ENCODE measurements at regions not wholly inside any gene's neighbourhood (a gene's known extent, or its start where the extent isn't known, plus 50 kb on each side); places are given as distances from the start of the nearest gene placed in this dataset.

GRCh38 chr3:78347176-78347575 lies 1307.3 kb downstream of the ROBO2 start:
- DNase-seq (ENCODE audit: low read depth, low spot score) (no peak), FAIRE-seq (no peak)
- Histone ChIP-seq H3K4me2 (ENCODE audit: control insufficient read depth, extremely low read depth, insufficient read depth, low read depth, low read length) (no peak overlapping the region), H3K79me2 (ENCODE audit: control insufficient read depth, insufficient read depth, low read length) (no peaks in the 10 kb centered on the region), H2AFZ (ENCODE audit: control insufficient read depth, low read length) (no peak overlapping the region), H3K36me3 (ENCODE audit: control insufficient read depth in 2 of 2, extremely low read depth in 1 of 2, insufficient read depth in 2 of 2, low read length in 2 of 2) (no peaks in the 10 kb centered on the region), H3K9me3 (ENCODE audit: control insufficient read depth, low read depth, low read length) (no peaks in the 10 kb centered on the region), H4K20me1 (ENCODE audit: control insufficient read depth, extremely low read depth, insufficient read depth, low read length) (no peaks in the 10 kb centered on the region), H3K27me3 (ENCODE audit: control insufficient read depth, extremely low read depth, insufficient read depth, low read length) (no peaks in the 10 kb centered on the region), H3K4me3 (ENCODE audit: control insufficient read depth in 2 of 3, extremely low read depth in 1 of 3, insufficient read depth in 2 of 3, low read depth in 1 of 3, low read length in 3 of 3) (no peak overlapping the region), H3K9ac (ENCODE audit: control insufficient read depth, extremely low read depth, insufficient read depth, low read length) (no peak overlapping the region), H3K27ac (ENCODE audit: control insufficient read depth, insufficient read depth, low read length) (no peak overlapping the region), H3K9me1 (ENCODE audit: control insufficient read depth, extremely low read depth, insufficient read depth, low read length) (no peaks in the 10 kb centered on the region), H3K4me1 (ENCODE audit: control insufficient read depth, extremely low read depth, insufficient read depth, low read length) (no peaks in the 10 kb centered on the region)
- dilution Hi-C loops (cut with MboI; ENCODE audit: extremely low pct_ligation_motif_present, low sequenced_read_pairs) = no loop called here
- TF ChIP-seq EZH2 (IDR thresholded peaks at IDR 0.05; ENCODE audit: low read length) = no peak

- TF ChIP-seq CTCF (optimal IDR thresholded peaks at IDR 0.05 in 1 of 3, IDR thresholded peaks at IDR 0.05 in 1 of 3, conservative IDR thresholded peaks at IDR 0.05 in 1 of 3; ENCODE audit: extremely low read depth in 1 of 3, insufficient read depth in 2 of 3, low read length in 3 of 3) (no peak), EZH2 (IDR thresholded peaks at IDR 0.05; ENCODE audit: low read length) (no peak)
- no peak overlapping the region for H2AFZ ChIP-seq (ENCODE audit: control insufficient read depth, low read length)
- DNase-seq (ENCODE audit: low read depth, low spot score) (no peak), FAIRE-seq (no peak)
- H3K36me3 ChIP-seq (ENCODE audit: control insufficient read depth in 2 of 2, extremely low read depth in 1 of 2, insufficient read depth in 2 of 2, low read length in 2 of 2) = no peaks in the 10 kb centered on the region
- no peak overlapping the region for H3K27ac ChIP-seq (ENCODE audit: control insufficient read depth, insufficient read depth, low read length)
- no peaks in the 10 kb centered on the region for H3K9me3 ChIP-seq (ENCODE audit: control insufficient read depth, low read depth, low read length)
- dilution Hi-C loops (cut with MboI; ENCODE audit: extremely low pct_ligation_motif_present, low sequenced_read_pairs) = no loop called here
- H3K9me1 ChIP-seq (ENCODE audit: control insufficient read depth, extremely low read depth, insufficient read depth, low read length) = no peaks in the 10 kb centered on the region
- H3K9ac ChIP-seq (ENCODE audit: control insufficient read depth, extremely low read depth, insufficient read depth, low read length) = no peak overlapping the region
- H3K4me1 ChIP-seq (ENCODE audit: control insufficient read depth, extremely low read depth, insufficient read depth, low read length) = no peaks in the 10 kb centered on the region
- no peaks in the 10 kb centered on the region for H3K27me3 ChIP-seq (ENCODE audit: control insufficient read depth, extremely low read depth, insufficient read depth, low read length)
- no peaks in the 10 kb centered on the region for H4K20me1 ChIP-seq (ENCODE audit: control insufficient read depth, extremely low read depth, insufficient read depth, low read length)
- no peak overlapping the region for H3K4me2 ChIP-seq (ENCODE audit: control insufficient read depth, extremely low read depth, insufficient read depth, low read depth, low read length)
- no peak overlapping the region for H3K4me3 ChIP-seq (ENCODE audit: control insufficient read depth in 2 of 3, extremely low read depth in 1 of 3, insufficient read depth in 2 of 3, low read depth in 1 of 3, low read length in 3 of 3)
- H3K79me2 ChIP-seq (ENCODE audit: control insufficient read depth, insufficient read depth, low read length) = no peaks in the 10 kb centered on the region
These were observed 1308.8 kb downstream of the ROBO2 start for GRCh38 chr3:78348664-78349063.

- Histone ChIP-seq H3K27me3 (ENCODE audit: control insufficient read depth, extremely low read depth, insufficient read depth, low read length) (no peaks in the 10 kb centered on the region), H3K79me2 (ENCODE audit: control insufficient read depth, insufficient read depth, low read length) (no peaks in the 10 kb centered on the region), H2AFZ (ENCODE audit: control insufficient read depth, low read length) (no peak overlapping the region), H3K9me3 (ENCODE audit: control insufficient read depth, low read depth, low read length) (no peaks in the 10 kb centered on the region), H3K36me3 (ENCODE audit: control insufficient read depth in 2 of 2, extremely low read depth in 1 of 2, insufficient read depth in 2 of 2, low read length in 2 of 2) (no peaks in the 10 kb centered on the region), H3K9me1 (ENCODE audit: control insufficient read depth, extremely low read depth, insufficient read depth, low read length) (no peaks in the 10 kb centered on the region), H4K20me1 (ENCODE audit: control insufficient read depth, extremely low read depth, insufficient read depth, low read length) (no peaks in the 10 kb centered on the region), H3K9ac (ENCODE audit: control insufficient read depth, extremely low read depth, insufficient read depth, low read length) (no peak overlapping the region), H3K4me1 (ENCODE audit: control insufficient read depth, extremely low read depth, insufficient read depth, low read length) (no peaks in the 10 kb centered on the region), H3K4me3 (ENCODE audit: control insufficient read depth in 2 of 3, extremely low read depth in 1 of 3, insufficient read depth in 2 of 3, low read depth in 1 of 3, low read length in 3 of 3) (no peak overlapping the region), H3K27ac (ENCODE audit: control insufficient read depth, insufficient read depth, low read length) (no peak overlapping the region), H3K4me2 (ENCODE audit: control insufficient read depth, extremely low read depth, insufficient read depth, low read depth, low read length) (no peak overlapping the region)
- dilution Hi-C loops (cut with MboI; ENCODE audit: extremely low pct_ligation_motif_present, low sequenced_read_pairs) = no loop called here
- no peak for TF ChIP-seq CTCF (optimal IDR thresholded peaks at IDR 0.05 in 1 of 3, IDR thresholded peaks at IDR 0.05 in 1 of 3, conservative IDR thresholded peaks at IDR 0.05 in 1 of 3; ENCODE audit: extremely low read depth in 1 of 3, insufficient read depth in 2 of 3, low read length in 3 of 3)
- no peak for TF ChIP-seq EZH2 (IDR thresholded peaks at IDR 0.05; ENCODE audit: low read length)
- no peak for DNase-seq (ENCODE audit: low read depth, low spot score)
- no peak for FAIRE-seq
These were observed 1309.7 kb downstream of the ROBO2 start for GRCh38 chr3:78349571-78349970.

Measured in keratinocyte (primary cell).